Activated T-cell treated with anti-CD3 and anti-CD28 coated beads, Interleukin-2, amount 50 U/mL, for 4 hours (primary cell): ENCODE measurements at regions not wholly inside any gene's neighbourhood (a gene's known extent, or its start where the extent isn't known, plus 50 kb on each side); places are given as distances from the start of the nearest gene placed in this dataset.
"Not testable (repeated sequence)": the region's sequence is repeated elsewhere in the genome, so short reads cannot be mapped to it uniquely, and the experiment has no call there.

Source experiments
- ATAC-seq, 2 donors: fragments of 200-7000 bp; cut with Tn5 transposase; one replicate each; pipeline ENCODE4 v1.10.0; 2021
- DNase-seq: peaks from one replicate; pipeline ENCODE4 v3.0.0-alpha.2; 2020
- H3K27me3 Mint-ChIP-seq: one replicate; pipeline ENCODE4 v1.8.0; 2021; ENCODE audit warnings: low read depth, mixed read lengths
- H3K36me3 Mint-ChIP-seq: one replicate; pipeline ENCODE4 v1.8.0; 2022; ENCODE audit warnings: mixed read lengths; ENCODE audit not compliant: insufficient read depth
- H3K4me1 Mint-ChIP-seq: one replicate; pipeline ENCODE4 v1.8.0; 2021; ENCODE audit warnings: low read depth, mixed read lengths
- H3K4me3 Mint-ChIP-seq: one replicate; pipeline ENCODE4 v1.8.0; 2021; ENCODE audit warnings: mild to moderate bottlenecking, moderate library complexity, mixed read lengths
- H3K9me3 Mint-ChIP-seq: one replicate; pipeline ENCODE4 v1.8.0; 2021; ENCODE audit warnings: mixed read lengths

DNA sequence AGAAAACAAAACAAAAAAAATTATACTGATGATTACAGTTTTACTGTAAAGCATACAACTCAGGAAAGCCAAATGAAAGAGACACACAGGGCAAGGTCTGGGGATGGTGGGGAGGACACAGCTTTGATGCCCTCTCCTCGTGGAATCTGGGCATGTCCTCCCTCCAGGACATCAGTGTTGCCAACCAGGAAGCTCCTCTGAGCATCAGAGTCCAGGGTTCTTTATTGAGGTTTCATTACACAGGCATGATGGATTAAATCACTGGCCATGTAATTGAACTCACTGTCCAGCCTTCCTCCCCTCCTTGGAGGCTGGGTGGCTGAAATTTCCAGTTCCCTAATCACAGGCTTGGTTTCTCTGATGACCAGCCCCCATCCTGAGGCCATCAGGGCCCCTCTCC lies 89.6 kb upstream of the MIER3 start:
- ATAC-seq: no peak
- H3K4me1 Mint-ChIP-seq: no peaks in the 10 kb centered on the region
- no peak overlapping the region for H3K4me3 Mint-ChIP-seq

DNA sequence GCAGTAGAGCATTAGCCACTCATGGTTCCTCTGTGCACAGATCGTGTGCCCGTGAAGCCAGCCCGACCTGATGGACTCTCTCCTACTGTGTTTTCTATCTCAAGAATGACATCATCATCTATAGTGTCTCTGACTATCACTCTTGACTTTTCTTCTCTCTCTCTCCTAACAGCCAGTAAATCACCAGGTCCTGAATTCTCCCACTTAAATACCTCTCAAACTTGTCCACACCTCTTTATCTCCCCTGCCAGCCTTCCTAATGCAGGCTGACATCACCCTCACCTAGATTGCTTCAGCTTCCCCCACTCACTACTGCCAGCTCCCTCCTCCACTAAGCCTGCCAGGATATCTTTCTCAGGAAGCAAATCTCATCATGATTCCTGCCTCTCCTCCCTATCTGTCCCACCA lies 90.6 kb upstream of the MIER3 start:
- Mint-ChIP-seq H3K27me3 (no peaks in the 10 kb centered on the region), H3K9me3 (no peaks in the 10 kb centered on the region), H3K4me1 (no peaks in the 10 kb centered on the region), H3K36me3 (no peaks in the 10 kb centered on the region), H3K4me3 (no peak overlapping the region)
- ATAC-seq (no peak), DNase-seq (no peak)

More for the DNA sequence above, 89.6 kb upstream of the MIER3 start:
- no peak for DNase-seq
- Mint-ChIP-seq H3K36me3 (no peaks in the 10 kb centered on the region), H3K27me3 (no peaks in the 10 kb centered on the region), H3K9me3 (no peaks in the 10 kb centered on the region)

DNA sequence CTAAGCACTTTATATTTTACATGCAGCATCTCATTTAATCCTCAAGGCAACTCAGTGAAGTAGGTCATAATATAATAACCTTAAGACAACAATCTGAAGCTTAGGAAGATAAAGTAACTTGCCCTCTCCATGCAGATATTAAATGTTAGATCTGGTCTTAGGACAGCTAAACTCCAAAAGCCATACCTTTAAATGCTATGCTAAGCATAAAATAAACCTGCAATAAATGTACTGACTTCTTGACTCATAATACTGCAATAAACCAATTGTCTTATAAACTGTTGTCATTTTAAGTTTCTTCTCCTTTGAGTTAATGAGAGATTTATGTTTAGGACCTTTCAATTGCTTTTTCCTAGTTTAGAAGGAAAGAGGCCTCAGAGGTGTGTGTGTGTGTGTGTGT lies 102.2 kb upstream of the MIER3 start:
- Mint-ChIP-seq H3K27me3 (peaks cover 6% of the 10 kb centered on the region), H3K4me1 (no peaks in the 10 kb centered on the region), H3K9me3 (no peaks in the 10 kb centered on the region), H3K4me3 (no peak overlapping the region), H3K36me3 (no peaks in the 10 kb centered on the region)
- DNase-seq: no peak
- ATAC-seq: no peak

DNA sequence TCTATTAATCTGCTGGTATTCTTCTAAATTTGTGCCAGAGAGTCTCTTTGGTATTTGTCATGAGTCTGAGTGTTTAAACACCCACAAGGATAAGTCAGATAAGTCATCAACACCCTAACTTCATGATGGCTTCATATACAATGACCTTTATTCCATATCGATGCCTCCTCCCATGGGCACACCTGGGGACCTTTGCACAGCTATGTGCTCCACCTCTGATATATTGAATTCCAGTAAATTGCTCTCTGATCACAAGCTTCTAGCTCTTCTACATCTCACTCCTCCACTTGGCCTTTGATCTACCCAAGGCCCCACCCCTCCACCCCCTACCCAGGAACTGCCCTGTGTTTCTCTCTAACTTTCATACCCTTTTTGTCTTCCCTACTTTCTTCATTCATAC lies 102.7 kb upstream of the MIER3 start:
- ATAC-seq (no peak), DNase-seq (no peak)
- H3K4me3 Mint-ChIP-seq: no peak overlapping the region
- no peaks in the 10 kb centered on the region for H3K36me3 Mint-ChIP-seq
- no peaks in the 10 kb centered on the region for H3K4me1 Mint-ChIP-seq
- H3K27me3 Mint-ChIP-seq: peaks cover 6% of the 10 kb centered on the region
- H3K9me3 Mint-ChIP-seq: no peaks in the 10 kb centered on the region

DNA sequence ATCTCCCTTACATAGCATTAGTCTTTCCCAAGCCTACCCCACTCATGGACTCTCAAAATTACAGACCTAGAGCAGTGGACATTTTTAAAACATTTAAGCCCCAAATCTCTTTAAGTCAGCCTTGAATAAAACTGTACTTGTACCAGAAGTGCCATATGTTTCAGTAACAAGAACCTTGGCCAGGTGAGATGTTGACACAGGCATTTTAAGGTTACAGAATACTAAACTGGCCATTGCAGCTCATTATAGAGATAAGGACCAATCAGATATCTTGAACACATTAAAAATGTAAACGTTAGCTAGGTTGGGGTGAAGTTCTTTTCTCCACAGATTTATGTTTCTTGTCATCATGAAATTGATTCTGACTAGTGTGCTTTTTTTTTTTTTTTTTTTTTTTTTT lies 103.8 kb upstream of the MIER3 start:
- Mint-ChIP-seq H3K4me3 (no peak overlapping the region), H3K4me1 (no peaks in the 10 kb centered on the region), H3K27me3 (peaks cover 6% of the 10 kb centered on the region), H3K9me3 (no peaks in the 10 kb centered on the region), H3K36me3 (no peaks in the 10 kb centered on the region)
- no peak for ATAC-seq
- DNase-seq: no peak

DNA sequence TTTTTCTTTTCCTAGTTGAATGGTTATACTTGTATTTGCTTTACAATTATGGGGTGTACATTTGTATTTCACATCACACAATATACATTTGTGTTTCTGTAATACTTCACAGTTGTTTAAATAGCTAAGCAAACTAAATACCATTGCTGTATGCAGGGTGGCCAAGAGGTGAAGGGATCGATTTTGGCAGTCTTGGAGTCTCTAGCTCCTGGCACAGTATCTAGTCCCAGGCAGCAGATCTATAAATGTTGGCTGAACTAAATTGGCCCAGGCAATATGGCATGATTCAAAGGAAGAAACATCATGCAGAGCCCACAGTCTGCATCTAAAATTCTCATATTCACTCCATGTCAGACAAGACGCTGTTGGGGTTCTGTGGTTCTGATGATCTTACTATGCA lies 110.1 kb upstream of the GPBP1 start:
- H3K36me3 Mint-ChIP-seq: no peaks in the 10 kb centered on the region
- peaks cover 10% of the 10 kb centered on the region for H3K27me3 Mint-ChIP-seq
- DNase-seq: no peak
- H3K4me3 Mint-ChIP-seq: no peak overlapping the region
- ATAC-seq: no peak
- H3K9me3 Mint-ChIP-seq: peaks cover 5% of the 10 kb centered on the region
- no peaks in the 10 kb centered on the region for H3K4me1 Mint-ChIP-seq

DNA sequence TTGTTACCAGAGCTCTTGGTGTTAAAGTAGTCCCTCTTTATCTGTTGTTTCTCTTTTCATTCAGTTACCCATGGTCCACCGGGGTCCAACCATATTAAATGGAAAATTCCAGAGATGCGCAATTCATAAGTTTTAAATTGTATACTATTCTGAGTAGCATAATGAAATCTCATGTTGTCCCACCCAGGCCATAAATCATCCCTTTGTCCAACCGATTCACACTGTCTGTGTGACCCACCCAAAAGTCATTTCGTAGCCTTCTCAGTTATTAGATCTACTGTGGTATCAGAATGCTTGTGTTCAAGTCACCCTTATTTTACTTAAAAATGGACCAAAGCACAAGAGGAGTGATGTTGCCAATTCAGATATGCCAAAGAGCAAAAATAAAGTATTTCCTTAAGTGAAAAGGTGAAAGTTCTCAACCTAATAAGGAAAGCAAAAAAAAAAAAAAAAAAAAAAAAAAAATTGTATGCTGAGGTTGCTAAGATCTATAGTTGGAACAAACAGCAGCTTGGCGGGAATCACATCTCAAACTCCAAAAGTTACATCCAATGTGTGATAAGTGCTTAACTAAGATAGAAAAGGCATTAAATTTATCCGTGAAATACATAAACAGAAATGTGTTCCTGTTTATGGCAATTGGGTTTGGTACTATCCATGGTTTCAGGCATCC lies 106.8 kb upstream of the GPBP1 start:
- no peak overlapping the region for H3K4me3 Mint-ChIP-seq
- H3K36me3 Mint-ChIP-seq: no peaks in the 10 kb centered on the region
- peaks cover 13% of the 10 kb centered on the region for H3K9me3 Mint-ChIP-seq
- ATAC-seq: no peak
- peaks cover 12% of the 10 kb centered on the region for H3K27me3 Mint-ChIP-seq
- DNase-seq: no peak
- H3K4me1 Mint-ChIP-seq: no peaks in the 10 kb centered on the region

DNA sequence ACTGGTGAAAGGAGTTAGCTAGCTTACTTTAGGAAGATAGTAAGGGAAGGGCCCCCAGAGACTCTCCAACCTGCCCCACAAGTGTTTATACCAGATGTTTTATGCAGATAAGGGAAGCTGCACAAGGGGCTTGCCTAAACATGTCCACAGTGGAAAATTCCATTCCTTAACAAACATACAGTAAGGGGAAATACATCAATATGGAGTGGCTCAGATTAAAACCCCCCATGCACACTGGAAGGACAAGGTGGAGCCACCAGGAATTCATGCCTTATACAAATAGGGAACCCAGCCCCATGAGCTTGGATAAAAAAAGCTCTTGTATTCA lies 106.3 kb upstream of the GPBP1 start:
- no peak for ATAC-seq
- no peak for DNase-seq
- H3K4me1 Mint-ChIP-seq: no peaks in the 10 kb centered on the region
- H3K27me3 Mint-ChIP-seq: peaks cover 13% of the 10 kb centered on the region
- H3K9me3 Mint-ChIP-seq: peaks cover 13% of the 10 kb centered on the region
- no peak overlapping the region for H3K4me3 Mint-ChIP-seq
- no peaks in the 10 kb centered on the region for H3K36me3 Mint-ChIP-seq

DNA sequence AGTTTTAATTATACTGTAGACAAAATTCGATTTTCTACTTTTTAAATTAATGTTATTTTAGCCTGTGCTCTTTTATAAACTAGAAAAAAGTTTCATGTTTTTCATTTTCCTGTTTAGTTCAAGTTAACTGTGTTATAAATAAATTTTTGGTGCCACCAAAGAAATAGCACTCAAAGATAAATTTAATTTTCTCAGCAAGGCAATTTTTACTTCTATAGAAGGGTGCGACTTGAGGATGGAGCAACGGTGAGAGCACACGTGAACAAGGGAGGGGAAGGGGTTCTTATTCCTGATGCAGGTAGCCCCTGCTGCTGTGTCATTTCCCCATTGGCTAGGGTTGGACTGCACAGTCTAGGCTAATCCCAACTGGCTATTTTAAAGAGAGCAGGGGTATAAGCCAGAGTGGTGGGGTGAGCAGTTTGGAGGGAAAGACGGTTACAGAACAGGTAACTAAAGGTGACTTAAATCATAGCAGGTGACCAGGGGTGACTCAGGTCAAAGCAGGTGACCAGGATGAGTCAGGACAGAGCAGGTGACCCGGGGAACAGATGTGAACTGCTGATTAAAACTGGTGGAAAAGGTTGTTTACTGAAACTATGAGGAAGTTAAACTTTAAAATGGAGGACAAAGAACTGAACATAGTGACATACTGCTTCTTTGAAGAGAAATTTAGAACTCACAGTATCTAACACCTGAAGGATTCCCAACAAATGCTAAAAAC lies 104.6 kb upstream of the GPBP1 start:
- Mint-ChIP-seq H3K4me1 (no peaks in the 10 kb centered on the region), H3K27me3 (peaks cover 15% of the 10 kb centered on the region), H3K4me3 (no peak overlapping the region), H3K36me3 (no peaks in the 10 kb centered on the region), H3K9me3 (peaks cover 13% of the 10 kb centered on the region)
- ATAC-seq (no peak), DNase-seq (no peak)

DNA sequence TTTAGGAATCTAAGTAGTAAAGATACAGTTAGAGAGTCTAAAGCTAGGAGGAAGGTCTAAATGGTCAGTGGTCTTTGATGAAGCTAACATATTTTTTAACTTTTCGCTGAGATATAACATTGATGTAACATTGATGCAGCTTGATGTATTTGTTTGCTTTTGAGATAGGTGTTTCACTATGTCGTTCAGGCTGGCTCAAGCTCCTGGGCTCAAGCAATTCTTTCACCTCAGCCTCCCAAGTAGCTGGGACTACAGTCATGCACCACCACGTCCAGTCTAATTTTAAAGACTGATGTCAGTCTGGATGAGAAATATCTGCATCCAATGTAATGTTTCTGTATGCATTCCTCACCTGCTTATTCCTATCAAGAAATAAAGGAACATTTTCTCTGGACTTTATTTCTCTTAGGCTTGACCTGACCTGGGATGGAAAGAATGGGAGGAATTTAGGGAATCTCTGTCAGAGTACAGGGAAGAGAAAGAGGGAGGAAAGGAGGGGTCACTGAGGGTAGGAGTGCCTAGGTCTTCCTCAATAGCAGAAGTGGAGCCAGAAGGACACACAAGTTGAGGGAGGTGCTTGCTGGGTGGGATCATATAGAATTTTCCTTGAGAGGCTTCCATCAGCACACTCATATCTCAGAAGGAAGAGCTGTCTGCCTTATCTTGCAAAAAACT lies 101.5 kb upstream of the GPBP1 start:
- no peak overlapping the region for H3K4me3 Mint-ChIP-seq
- H3K36me3 Mint-ChIP-seq: no peaks in the 10 kb centered on the region
- no peak for DNase-seq
- no peak for ATAC-seq
- peaks cover 5% of the 10 kb centered on the region for H3K27me3 Mint-ChIP-seq
- H3K4me1 Mint-ChIP-seq: no peaks in the 10 kb centered on the region
- peaks cover 7% of the 10 kb centered on the region for H3K9me3 Mint-ChIP-seq

DNA sequence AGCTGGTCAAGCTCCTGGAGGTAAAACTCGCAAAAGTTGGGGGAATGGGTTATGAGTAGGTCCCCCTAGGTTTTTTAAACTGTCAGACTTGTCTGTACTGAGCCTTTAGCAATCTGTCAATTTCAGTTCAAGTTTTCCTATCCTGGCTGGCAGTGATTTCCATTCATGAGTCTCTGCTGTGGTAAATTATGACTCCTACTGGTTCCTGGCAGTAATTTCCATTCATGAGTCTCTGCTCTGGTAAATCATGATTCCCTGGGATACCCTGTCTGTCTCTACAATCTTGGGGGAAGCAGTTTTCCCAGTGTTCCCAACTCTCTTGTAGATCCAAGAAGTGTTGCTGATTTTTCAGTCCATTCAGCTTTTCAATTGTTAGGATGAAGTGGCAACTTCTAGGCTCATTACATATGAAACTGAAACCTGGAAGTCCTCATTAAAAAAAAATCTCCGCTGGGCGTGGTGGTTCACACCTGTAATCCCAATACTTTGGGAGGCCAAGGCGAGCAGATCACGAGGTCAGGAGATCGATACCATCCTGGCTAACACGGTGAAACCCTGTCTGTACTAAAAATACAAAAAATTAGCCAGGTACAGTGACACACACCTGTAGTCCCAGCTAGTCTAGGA lies 91.3 kb upstream of the GPBP1 start:
- DNase-seq (no peak), ATAC-seq (no peak)
- Mint-ChIP-seq H3K4me1 (no peaks in the 10 kb centered on the region), H3K27me3 (peaks cover 10% of the 10 kb centered on the region), H3K4me3 (no peak overlapping the region), H3K36me3 (no peaks in the 10 kb centered on the region), H3K9me3 (no peaks in the 10 kb centered on the region)

DNA sequence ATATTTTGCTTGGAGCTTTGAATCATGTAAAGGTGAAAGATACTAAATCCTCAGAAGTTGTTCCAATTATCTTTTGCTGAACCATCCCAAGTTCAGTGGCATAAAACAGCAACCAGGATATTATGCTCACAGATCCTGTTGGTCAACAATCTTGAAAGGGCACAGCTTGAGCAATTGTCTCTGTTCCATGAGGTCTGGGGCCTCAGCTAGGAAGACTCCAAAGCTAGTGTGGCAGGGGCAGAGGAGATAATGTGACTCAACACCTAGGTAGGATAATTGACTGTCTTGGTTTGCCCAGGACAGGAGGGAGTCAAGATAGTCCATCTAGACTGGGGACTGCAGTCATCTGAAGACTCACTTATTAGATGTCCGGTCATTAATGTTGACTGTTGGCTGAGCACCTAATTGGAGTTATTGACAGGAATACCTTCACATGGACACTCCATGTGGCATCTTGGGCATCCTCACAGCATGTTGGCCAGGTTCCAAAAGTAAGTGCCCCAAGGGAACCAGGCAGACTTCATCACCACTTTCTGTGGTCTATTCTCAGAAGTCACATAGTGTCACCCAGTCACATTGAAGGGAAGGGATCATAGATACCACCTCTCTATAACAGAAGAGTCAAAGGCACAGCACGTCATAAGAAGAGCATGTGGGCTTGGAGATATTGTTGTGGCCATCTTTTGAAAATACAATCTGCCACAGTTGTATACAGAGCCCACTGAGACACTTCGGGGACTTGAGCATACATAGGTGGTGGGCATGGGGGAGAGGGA lies 88.4 kb upstream of the GPBP1 start:
- no peaks in the 10 kb centered on the region for H3K36me3 Mint-ChIP-seq
- H3K27me3 Mint-ChIP-seq: peaks cover 10% of the 10 kb centered on the region
- H3K9me3 Mint-ChIP-seq: no peaks in the 10 kb centered on the region
- ATAC-seq (no peak), DNase-seq (no peak)
- no peaks in the 10 kb centered on the region for H3K4me1 Mint-ChIP-seq
- H3K4me3 Mint-ChIP-seq: no peak overlapping the region

DNA sequence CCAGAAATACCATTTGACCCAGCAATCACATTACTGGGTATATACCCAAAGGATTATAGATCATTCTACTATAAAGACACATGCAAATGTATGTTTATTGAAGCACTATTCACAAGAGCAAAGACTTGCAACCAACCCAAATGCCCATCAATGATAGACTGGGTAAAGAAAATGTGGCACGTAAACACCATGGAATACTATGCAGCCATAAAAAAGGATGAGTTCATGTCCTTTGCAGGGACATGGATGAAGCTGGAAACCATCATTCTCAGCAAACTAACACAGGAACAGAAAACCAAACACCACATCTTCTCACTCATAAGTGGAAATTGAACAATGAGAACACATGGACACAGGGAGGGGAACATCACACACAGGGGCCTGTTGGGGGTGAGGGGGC lies 85.9 kb upstream of the GPBP1 start:
- H3K4me1 Mint-ChIP-seq, ATAC-seq, DNase-seq, H3K36me3 Mint-ChIP-seq, H3K27me3 Mint-ChIP-seq, H3K4me3 Mint-ChIP-seq, H3K9me3 Mint-ChIP-seq: not testable (repeated sequence)
